HG02759 (cell line): ENCODE measurements at regions not wholly inside any gene's neighbourhood (a gene's known extent, or its start where the extent isn't known, plus 50 kb on each side); places are given as distances from the start of the nearest gene placed in this dataset.
"Not testable (repeated sequence)": the region's sequence is repeated elsewhere in the genome, so short reads cannot be mapped to it uniquely, and the experiment has no call there.

ENCODE experiments used
- ATAC-seq: cut with Tn5 transposase; IDR thresholded peaks from one replicate; pipeline ENCODE4 v1.9.1; 2021; ENCODE audit warnings: mild to moderate bottlenecking, moderate library complexity; ENCODE audit not compliant: unreplicated experiment

DNA sequence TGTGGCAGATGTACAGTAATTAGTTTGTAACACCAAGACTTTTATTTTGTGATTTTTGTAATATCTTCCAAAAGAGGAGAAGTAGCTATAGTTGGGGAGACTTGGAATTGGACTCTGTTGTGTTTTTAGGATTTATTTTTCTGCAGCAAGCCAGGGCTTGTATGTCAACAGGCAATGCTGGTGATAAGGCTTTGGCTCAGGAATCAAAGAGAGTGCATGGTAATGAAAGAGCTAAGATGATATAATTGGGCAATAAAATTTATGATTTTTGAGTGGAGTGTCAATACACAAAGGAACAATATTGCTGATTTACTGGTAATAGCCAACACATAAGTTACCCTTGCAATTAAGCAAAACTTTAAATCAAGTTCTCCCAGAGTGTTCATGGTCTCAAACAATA, 452.9 kb downstream of the TMEM135 start:
- no peak for ATAC-seq

DNA sequence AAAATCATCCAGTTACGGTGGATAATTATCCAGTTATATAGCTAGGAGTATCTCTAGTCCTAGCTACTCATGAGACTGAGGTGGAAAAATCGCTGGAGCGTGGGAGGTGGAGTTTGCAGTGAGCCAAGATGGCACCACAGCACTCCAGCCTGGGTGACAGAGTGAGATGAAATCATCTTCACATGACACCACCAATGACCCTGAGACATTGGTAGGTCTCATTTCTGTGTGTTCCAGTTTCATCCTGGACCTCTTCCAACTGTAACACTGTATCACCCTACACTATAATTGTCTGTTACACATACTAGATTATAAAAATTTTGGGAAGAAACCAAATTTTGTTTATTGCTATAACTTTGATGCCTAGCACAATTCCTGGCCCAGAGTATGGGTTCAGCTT, 446.8 kb downstream of the TMEM135 start:
- no peak for ATAC-seq

DNA sequence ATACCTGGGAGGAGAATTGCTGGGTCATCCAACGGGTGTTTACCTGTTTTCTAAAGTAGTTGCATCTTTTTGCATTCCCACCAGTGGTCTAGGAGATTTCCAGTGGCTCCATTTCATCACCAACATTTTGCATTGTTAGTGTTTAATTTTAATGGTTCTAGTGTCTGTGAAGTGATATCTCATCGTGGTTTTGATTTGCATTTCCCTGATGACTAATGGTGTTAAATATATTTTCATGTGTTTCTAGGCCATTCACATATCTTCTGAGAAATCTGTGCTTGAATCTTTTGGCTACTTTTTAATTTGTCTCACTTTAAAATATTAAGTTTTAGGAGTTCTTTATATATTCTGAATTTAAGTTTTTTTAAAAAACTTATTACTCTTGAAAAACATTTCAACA, 439.6 kb downstream of the TMEM135 start:
- no peak for ATAC-seq

DNA sequence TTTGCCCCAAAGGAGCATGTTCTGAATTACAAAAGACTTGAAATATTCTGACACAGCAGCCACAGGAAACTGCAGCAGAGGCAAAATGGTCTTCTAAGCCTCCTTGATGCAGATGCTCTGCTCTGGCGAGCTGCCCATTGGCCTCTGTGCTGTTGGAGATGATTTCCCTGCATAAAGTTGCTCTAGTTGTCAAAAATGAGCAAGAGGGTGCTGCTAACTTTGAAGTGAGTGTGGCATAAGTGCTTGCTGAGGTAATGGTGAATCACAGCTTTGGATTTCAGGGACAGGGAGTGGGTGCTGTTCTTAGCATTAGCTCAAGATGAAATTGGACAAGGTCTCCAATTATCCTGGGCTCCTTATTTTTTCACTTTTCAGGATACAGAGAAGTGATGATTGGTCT, 435.4 kb downstream of the TMEM135 start:
- no peak for ATAC-seq

DNA sequence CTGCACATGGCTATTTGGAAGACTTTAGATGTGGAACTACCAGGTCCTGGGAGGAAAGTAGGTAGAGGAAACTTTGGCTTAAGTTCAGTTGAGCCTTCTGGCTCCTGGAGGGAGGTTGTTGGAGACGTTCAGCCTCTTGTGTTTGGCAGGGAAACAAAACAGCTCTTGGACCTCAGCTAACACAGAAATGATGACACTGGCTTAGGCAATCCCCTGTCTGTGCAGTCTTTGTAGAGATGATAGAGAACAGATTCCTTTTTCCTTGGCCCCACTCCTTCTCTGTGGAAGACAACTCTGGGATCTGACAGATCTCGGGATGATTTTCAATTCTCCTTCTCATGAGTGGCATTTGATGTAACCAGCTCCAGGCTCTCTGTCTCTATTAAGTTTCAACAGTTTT, 428.5 kb downstream of the TMEM135 start:
- no peak for ATAC-seq

DNA sequence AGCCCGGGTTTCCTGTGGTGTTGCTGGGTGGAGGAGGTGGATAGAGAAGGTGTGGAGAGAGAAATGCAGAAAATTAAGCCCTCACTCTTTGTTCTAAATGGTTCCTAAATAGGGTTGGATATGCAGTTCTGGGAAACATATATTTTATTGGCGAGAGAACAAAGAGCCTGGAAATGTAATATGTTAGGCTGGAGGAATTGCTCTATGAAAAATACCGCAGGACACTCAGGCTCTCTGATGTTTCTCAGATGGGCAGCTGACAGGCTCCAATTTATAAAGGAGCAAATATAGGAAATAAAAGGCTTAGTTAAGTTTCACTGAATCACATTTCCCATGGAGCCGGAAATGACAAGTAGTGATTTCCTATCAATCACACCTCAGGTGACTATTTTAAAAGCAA, 428.0 kb downstream of the TMEM135 start:
- ATAC-seq, result no peak

DNA sequence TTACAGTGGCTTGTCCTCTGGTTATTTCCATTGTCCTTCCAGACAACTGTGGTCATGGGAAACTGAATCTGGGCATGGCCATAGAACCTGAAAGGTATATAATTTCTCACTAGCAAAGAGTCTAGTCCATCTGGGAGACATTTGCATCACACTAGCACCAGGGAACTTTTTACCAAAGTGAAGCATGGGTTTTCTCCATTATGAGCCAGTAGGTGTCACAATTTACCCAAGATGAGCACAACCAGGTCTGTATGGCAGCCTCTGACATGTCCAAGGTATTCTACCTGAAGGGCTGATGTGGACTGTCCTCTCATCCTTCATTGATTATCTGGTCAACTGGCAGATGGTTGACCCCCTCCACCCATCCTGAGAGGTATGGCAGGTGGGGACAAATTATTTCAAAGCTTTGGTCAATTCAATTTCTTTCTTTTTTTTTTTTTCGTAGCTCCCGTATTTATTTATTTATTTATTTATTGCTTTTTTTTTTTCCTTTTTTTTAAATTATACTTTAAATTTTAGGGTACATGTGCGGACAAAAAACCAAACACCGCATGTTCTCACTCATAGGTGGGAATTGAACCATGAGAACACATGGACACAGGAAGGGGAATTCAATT, 425.9 kb downstream of the TMEM135 start:
- peak; percentile 54 for ATAC-seq

DNA sequence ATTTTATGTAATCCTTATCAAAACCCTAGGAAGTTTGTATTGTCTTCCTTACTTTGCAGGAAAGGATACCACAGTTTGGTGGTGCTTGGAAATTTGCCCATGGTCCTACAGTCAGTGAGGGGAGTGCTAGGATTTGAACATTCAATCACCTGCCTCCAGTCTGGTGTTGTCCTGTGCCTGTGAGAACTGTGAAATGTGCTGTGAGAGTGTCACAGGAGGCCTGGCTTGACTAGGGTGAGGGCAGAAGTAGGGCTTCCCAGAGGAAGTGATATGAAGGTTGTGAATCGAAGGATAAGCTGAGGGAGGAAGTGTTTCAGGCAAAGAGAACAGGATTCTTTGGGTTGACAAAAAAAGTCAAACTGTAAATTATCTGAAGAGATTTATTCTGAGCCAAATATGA, 424.4 kb downstream of the TMEM135 start:
- no peak for ATAC-seq

DNA sequence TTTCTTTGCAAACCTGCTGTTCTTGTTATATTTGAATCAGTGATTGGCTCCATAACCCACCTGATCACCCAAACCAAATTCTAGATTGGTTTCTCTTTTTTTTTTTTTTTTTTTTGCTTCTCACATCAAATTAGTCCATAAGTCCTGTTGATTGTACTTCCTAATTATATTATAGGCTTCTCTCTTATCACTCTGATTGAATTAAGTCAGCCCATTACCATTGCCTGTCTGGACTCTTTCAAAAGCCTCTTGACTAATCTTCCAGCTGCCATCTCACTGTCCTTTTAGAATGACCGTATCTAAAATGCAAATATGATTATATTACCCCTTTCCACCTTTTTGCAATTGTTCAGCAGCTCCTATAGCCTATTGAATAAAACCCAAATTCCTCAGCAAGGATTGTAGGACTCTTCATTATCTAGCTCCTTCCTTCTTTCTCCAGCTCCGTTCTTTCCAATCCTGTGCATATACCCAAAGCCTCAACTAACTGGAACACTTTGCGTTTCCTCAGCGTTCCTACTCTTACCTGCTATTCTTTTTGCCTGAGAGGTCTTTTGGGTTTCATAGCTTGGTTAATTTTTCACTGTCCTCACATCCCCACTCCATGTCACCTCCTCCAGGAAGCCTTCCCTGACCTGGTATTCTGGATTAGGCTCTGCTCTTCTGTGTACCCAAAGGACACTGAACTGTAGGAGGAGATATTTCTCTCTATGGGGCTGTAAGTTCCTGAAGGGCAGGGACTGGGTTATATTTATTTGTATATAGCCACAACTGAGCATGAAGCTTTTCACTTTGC, 423.3 kb downstream of the TMEM135 start:
- no peak for ATAC-seq

DNA sequence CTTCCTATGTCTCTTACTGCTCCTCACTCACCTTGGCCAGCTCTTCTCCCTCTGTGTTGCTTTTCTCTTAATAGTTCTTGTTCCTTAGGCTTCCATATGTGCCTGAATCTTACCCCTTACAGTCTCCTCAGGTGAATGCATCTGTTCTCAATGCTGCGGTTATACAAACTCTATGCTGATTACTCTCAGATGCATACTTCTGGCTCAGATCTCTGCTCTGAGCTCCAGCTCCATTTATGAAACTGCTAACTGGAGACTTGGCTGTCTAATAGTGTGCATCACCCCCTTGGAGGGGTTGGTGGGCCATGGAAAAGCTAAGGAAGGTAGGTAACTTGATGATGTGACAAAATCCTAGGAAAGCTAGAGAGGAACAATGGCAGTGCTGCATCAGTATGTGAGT, 422.5 kb downstream of the TMEM135 start:
- ATAC-seq, result no peak

DNA sequence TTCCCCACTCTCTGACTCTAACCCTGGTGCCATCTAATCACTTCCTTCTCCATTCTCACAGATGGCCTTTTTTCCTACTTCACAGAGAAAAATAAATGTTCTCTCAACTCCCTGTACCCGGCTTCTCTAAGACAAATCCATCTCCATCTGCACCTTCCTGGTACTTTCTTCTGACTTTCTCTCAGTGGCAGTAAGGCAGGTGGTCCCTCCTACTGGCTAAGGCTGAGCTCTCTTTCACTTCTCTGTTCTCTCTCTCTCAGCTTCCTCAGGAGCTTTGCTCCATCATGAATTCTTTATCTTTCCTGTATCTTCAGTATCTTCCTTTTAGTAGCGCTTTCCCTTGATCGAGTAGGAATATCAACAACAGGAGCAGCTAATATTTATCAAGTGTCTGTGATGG, 421.6 kb downstream of the TMEM135 start:
- ATAC-seq, result no peak

DNA sequence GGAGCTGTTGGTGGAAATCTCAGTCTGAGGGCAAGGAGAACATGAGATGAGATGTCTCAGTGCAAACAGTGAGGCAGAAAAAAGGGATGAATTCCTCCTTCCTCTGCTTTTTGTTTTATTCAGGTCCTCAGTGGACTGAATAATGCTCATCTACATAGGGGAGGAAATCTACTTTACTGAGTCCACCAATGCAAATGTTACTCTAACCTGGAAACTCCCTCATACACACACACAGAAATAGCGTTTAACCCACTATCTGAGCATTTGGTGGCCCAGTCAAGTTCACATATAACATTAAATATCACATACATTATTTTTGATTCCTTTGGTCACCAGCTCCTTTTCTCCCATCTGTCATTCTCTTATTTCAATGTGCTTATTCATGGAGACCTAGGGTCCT, 418.8 kb downstream of the TMEM135 start:
- no peak for ATAC-seq

DNA sequence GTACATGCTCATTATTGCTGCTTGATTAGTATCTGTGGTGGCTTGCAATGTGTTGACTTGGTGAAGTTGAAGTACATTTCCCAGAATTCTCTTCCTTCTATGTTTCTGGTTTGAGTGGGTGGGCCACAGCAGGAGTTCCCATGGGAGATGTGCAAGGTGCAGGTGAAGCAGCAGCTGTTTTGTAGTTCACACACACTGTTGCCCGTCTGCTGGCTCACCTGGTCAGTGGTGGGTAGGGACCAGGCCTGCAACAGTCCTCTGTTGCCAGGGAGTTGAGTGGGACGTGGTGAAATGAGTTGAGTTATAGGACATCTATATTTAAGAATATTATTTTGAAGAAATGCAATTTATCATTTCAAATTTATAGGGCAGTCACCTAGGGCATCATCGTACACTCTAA, 417.4 kb downstream of the TMEM135 start:
- ATAC-seq, result no peak

DNA sequence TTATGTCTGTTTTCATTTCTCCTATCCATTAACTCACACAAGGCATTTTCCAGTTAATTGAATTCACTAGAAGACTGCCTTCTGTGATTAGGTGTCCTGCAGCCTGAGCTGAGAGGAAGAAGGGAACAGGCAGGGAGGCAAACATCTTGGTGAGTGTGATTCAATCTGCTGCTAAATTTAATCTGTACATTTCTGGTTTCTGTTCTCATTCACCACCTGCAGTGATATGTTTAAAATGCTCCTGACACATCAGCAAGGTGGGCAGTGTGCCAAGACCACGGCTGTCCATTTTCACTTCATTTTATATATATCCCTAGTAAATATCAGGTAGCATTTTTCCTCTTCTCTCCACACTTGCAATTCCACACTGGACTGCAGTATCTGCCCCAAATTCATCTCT, 416.5 kb downstream of the TMEM135 start:
- ATAC-seq, result peak; percentile 76

DNA sequence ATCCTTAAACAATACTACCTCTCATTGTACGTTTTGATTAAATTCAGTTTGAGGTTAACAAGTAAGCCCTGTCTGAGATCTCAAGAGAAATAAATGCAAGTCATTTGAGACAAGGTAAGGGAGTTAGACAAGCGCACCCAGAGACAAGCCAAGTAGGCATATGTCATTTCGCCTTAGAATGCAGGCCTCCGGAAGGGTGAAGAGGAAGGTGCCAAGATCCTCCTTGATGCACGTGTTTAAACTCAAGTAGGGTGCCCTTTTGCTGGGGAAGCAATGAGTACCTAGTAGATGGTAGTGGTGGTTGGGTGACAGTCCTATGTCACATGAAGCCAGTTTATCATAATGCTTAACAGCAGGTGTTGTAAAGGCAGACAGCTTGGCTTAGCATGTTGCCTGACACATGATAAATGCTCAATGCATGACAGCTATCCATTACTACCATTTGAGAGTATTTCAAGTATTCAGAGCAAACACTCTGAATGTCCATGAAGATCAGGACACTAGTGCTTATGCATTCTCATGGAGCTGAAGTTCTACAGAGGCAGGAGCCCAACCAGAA, 415.9 kb downstream of the TMEM135 start:
- peak; percentile 14 for ATAC-seq

DNA sequence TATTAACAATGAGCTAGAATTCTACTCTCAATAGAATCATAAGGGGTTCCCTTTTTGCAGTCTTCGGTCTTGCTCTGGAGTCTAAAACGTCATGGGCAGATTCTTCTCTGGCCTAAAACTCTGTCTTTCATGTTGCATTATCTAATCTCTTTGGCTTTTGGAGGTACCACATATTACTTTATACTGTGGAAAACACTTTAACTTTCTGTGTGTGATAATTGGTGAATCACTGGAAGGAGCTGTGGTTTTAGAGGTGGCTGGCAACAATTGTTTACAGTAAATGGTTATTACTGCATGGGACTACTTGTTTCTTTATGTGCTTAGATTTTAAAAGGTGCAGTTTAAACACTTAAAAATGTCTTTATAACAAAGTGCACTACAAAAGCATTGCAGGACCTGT, 414.3 kb downstream of the TMEM135 start:
- ATAC-seq, result not testable (repeated sequence)

DNA sequence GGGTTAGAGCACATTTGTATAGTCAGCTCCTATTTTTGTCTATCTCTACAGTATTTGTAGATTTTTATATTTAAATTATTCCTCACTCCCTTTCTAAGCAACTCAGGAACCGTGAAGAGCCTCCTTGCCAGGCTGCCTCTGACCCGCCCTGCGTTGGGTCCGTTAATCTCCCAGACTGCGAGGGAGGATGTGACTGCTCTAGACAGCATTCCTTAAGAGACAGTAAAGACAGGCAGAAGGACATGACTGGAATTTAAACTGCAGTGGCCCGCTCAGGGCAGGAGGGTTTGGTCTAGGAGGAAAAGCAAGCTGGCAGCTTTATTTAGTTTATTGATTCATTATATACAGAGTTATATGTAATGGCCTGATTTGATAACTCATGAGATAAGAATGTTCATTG, 413.7 kb downstream of the TMEM135 start:
- ATAC-seq, result no peak

DNA sequence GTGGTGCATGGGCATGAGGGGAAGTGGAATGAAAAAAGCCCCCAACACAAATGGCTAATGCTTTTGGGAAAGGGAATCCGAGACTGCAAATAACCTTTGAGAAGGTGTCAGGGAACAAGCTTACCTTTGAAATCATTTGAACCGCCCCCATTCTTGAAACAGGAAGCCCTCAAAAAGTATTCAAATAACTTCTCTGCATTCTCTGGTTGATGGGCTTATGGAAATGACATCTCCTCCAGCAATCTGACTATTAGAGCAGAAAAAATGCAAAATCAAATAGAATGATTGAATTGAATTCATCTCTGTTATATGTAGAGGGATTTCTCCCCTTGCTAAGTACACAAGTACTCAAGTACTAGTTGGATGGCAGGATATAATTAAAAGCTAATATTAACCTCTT, 409.9 kb downstream of the TMEM135 start:
- ATAC-seq, result no peak

DNA sequence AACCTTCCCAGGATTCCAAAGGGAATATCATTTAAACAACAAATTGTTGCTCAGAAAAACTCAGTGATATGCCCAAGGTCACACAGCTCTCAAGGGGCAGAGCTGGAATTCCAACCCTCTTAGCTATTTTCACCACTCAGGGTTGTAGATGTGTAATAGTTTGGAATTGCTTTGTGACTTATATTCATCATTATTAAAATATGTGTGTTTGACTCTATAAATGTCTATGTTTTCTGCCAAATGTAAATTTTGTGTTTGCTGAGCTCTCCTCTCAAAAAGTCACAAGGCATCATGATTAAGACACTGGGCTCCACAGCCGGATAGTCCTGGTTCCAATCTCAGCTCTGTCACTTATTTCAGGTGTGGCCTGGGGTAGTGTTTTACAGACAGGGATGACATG, 407.3 kb downstream of the TMEM135 start:
- no peak for ATAC-seq

DNA sequence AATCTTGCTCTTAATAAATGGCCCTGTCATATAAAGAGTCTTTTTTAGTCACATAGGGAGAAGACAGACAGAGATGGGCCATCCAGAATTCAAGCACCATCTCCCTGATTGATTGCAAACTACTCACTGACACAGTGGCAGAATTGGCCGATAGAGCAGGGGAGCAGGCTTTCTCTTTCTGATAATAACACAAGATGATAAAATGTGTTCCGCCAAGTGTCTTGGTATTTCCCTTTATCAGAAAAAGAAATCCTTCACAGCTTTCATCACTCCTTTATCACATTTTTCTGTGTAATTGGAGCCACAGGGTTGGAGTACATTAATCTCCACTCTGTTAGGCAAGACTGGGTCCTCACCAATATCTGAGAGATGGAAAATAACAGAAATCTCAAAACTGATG, 406.0 kb downstream of the TMEM135 start:
- no peak for ATAC-seq

DNA sequence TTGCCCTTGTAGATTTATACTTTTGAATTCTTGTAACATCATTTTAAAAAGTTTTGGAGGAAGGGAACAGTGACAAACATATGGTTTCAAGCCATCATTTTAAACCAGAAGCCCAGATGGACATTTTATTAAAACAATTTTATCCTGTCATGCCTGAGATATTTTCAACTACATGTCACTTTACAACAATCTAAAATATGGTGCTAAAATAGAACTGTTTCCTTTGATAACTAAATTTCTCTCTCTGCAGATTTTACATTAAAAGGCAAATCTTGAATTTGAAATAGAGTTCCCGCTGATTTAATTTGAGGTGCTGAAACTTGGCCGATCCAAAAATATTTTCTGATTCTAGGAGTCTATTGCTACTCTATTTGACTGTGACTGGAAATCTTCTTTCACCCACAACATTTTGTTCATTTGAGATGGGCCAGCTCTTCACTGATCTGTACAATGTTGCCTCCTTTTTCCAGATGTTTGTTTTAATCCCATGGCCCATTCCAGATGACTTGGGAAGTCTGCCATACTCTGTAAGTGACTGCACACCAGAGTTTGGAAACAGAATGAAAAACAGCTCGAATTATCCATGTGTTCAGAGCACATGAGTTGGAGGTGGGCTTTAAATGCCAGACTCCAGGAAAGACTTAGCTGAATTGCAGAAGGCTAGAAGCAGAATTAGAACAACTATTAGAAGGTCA, 402.5 kb downstream of the TMEM135 start:
- no peak for ATAC-seq

DNA sequence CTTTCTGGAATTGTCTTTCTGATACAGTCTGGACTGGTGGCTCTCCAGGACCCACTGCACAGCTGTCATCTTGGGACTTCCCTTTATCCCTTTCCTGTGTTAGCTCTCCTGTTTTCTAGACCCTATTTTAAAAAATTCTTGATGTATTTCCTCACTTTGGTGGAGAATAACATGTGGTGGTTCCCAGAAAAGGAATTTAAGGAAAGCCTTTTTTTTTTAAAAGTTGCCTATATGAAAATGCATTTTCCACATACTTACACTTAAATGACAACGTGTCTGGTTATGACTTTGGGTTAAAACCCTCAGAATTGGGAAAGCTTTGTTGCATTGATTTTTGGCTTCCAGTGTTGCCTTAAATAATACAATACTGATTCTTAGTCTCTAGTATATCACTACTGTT, 400.7 kb downstream of the TMEM135 start:
- ATAC-seq, result no peak
